GM12801 (cell line): ENCODE measurements at regions not wholly inside any gene's neighbourhood (a gene's known extent, or its start where the extent isn't known, plus 50 kb on each side); places are given as distances from the start of the nearest gene placed in this dataset.

Experiments used
- CTCF ChIP-seq: IDR thresholded peaks from one replicate; pipeline ENCODE4 v1.5.1; 2011; ENCODE audit warnings: control low read depth; ENCODE audit not compliant: insufficient read length; ENCODE audit errors: extremely low read depth

- TF ChIP-seq CTCF, result no peak
Observed at GRCh38 chr13:78247362-78247761, 328.7 kb upstream of the EDNRB start.

- TF ChIP-seq CTCF, result no peak
Observed at GRCh38 chr13:78241278-78241919, 322.8 kb upstream of the EDNRB start.

GRCh38 chr13:78239714-78240113 is 321.1 kb upstream of the EDNRB start:
- TF ChIP-seq CTCF, result no peak

- TF ChIP-seq CTCF, result no peak
Observed at GRCh38 chr13:78238911-78239310, 320.3 kb upstream of the EDNRB start.

- no peak for TF ChIP-seq CTCF
Observed at GRCh38 chr13:78228940-78229339, 310.3 kb upstream of the EDNRB start.

GRCh38 chr13:78228211-78228610 is 309.6 kb upstream of the EDNRB start:
- TF ChIP-seq CTCF, result no peak

- TF ChIP-seq CTCF, result no peak
Observed at GRCh38 chr13:78227709-78228108, 309.1 kb upstream of the EDNRB start.

GRCh38 chr13:78215458-78216108 is 297.0 kb upstream of the EDNRB start:
- TF ChIP-seq CTCF, result no peak
